DND-41 (cell line): ENCODE measurements at regions not wholly inside any gene's neighbourhood (a gene's known extent, or its start where the extent isn't known, plus 50 kb on each side); places are given as distances from the start of the nearest gene placed in this dataset.

Experiments used
- ATAC-seq: fragments of 200-7000 bp; cut with Tn5 transposase; 3 replicates; pipeline ENCODE4 v1.9.1; 2021; ENCODE audit warnings: low read depth; ENCODE audit not compliant: insufficient read depth
- DNase-seq: peaks from one replicate; pipeline ENCODE4 v3.0.0-alpha.2; 2020
- H2AFZ ChIP-seq: 2 replicates; pipeline ENCODE4 v1.6.0; 2012; ENCODE audit warnings: low read depth, low read length
- H3K27ac ChIP-seq: 2 replicates; pipeline ENCODE4 v1.5.1; 2012; ENCODE audit warnings: low read length, inconsistent platforms
- H3K27me3 ChIP-seq: fragments of 200-600 bp; sonication (generic); 2 replicates; pipeline ENCODE4 v1.6.0; 2012; ENCODE audit warnings: low read length, mild to moderate bottlenecking, inconsistent platforms; ENCODE audit not compliant: insufficient read depth, poor library complexity
- H3K36me3 ChIP-seq: 2 replicates; pipeline ENCODE4 v1.5.1; 2012; ENCODE audit warnings: low read length, inconsistent platforms; ENCODE audit not compliant: insufficient read depth
- H3K4me1 ChIP-seq: 2 replicates; pipeline ENCODE4 v1.5.1; 2012; ENCODE audit warnings: mild to moderate bottlenecking, low read length; ENCODE audit not compliant: insufficient read depth
- H3K4me2 ChIP-seq: 2 replicates; pipeline ENCODE4 v1.6.0; 2012; ENCODE audit warnings: mild to moderate bottlenecking, moderate library complexity, low read length, inconsistent platforms; ENCODE audit not compliant: insufficient read depth
- H3K4me3 ChIP-seq, 2 experiments: fragments of 200-600 bp in 1 of 2; shearing (Covaris generic) in 1 of 2; 2 replicates each; pipeline ENCODE4 v1.5.1; 2012 to 2016; ENCODE audit warnings: inconsistent platforms in 2 of 2, low read length in 2 of 2, mild to moderate bottlenecking in 2 of 2, low read depth in 1 of 2, moderate library complexity in 1 of 2
- H3K79me2 ChIP-seq: 2 replicates; pipeline ENCODE4 v1.6.0; 2012; ENCODE audit warnings: low read length, inconsistent platforms; ENCODE audit not compliant: insufficient read depth
- H3K9ac ChIP-seq: 2 replicates; pipeline ENCODE4 v1.6.0; 2012; ENCODE audit warnings: low read depth, mild to moderate bottlenecking, inconsistent platforms, low read length, moderate library complexity
- H3K9me3 ChIP-seq: 2 replicates; pipeline ENCODE4 v1.5.1; 2012; ENCODE audit warnings: low read length, moderate library complexity, mild to moderate bottlenecking, inconsistent platforms; ENCODE audit not compliant: insufficient read depth, severe bottlenecking
- H4K20me1 ChIP-seq: 2 replicates; pipeline ENCODE4 v1.6.0; 2012; ENCODE audit warnings: low read length; ENCODE audit not compliant: insufficient read depth
- CTCF ChIP-seq: IDR thresholded peaks from 2 replicates; pipeline ENCODE4 v1.5.1; 2012; ENCODE audit warnings: borderline replicate concordance, low read length, moderate library complexity, mild to moderate bottlenecking; ENCODE audit not compliant: poor library complexity, severe bottlenecking; ENCODE audit errors: extremely low read depth
- EZH2 ChIP-seq: IDR thresholded peaks from 3 replicates; pipeline ENCODE4 v1.6.1; 2012; ENCODE audit warnings: borderline replicate concordance, low read depth, mild to moderate bottlenecking, moderate library complexity, low read length, inconsistent platforms; ENCODE audit not compliant: severe bottlenecking

- Histone ChIP-seq H2AFZ (no peak overlapping the region), H3K4me2 (no peak overlapping the region), H3K79me2 (no peaks in the 10 kb centered on the region), H3K9me3 (no peaks in the 10 kb centered on the region), H3K27me3 (no peaks in the 10 kb centered on the region), H3K4me3 (no peak overlapping the region), H3K36me3 (no peaks in the 10 kb centered on the region), H3K27ac (no peak overlapping the region), H3K9ac (no peak overlapping the region), H3K4me1 (0 out of 2 replicates have a peak, but pooled peaks cover 3% of the 10 kb centered on the region), H4K20me1 (no peaks in the 10 kb centered on the region)
- DNase-seq: no peak
- no peak for TF ChIP-seq CTCF
- no peak for TF ChIP-seq EZH2
- ATAC-seq: no peak
These were observed 196.3 kb downstream of the CSNK1G3 start for GRCh38 chr5:123708074-123708806.

GRCh38 chr5:123706531-123706930 is 194.6 kb downstream of the CSNK1G3 start:
- Histone ChIP-seq H3K9ac (no peak overlapping the region), H3K27ac (no peak overlapping the region), H3K4me2 (no peak overlapping the region), H2AFZ (no peak overlapping the region), H3K27me3 (no peaks in the 10 kb centered on the region), H4K20me1 (no peaks in the 10 kb centered on the region), H3K79me2 (no peaks in the 10 kb centered on the region), H3K9me3 (no peaks in the 10 kb centered on the region), H3K36me3 (no peaks in the 10 kb centered on the region), H3K4me3 (no peak overlapping the region), H3K4me1 (0 out of 2 replicates have a peak, but pooled peaks cover 3% of the 10 kb centered on the region)
- ATAC-seq (no peak), DNase-seq (no peak)
- TF ChIP-seq CTCF: no peak
- TF ChIP-seq EZH2: no peak

GRCh38 chr5:123705741-123706140 is 193.8 kb downstream of the CSNK1G3 start:
- no peak overlapping the region for H3K4me2 ChIP-seq
- H3K27ac ChIP-seq: no peak overlapping the region
- no peaks in the 10 kb centered on the region for H3K27me3 ChIP-seq
- H3K36me3 ChIP-seq: no peaks in the 10 kb centered on the region
- H3K79me2 ChIP-seq: no peaks in the 10 kb centered on the region
- H3K9me3 ChIP-seq: no peaks in the 10 kb centered on the region
- ATAC-seq (no peak), DNase-seq (no peak)
- no peaks in the 10 kb centered on the region for H4K20me1 ChIP-seq
- no peak overlapping the region for H3K9ac ChIP-seq
- no peak overlapping the region for H3K4me3 ChIP-seq
- H2AFZ ChIP-seq: no peak overlapping the region
- 0 out of 2 replicates have a peak, but pooled peaks cover 3% of the 10 kb centered on the region for H3K4me1 ChIP-seq
- TF ChIP-seq EZH2 (no peak), CTCF (no peak)
